Middle frontal gyrus (tissue), 1 donor: ENCODE measurements at regions not wholly inside any gene's neighbourhood (a gene's known extent, or its start where the extent isn't known, plus 50 kb on each side); places are given as distances from the start of the nearest gene placed in this dataset.
"Not testable (repeated sequence)": the region's sequence is repeated elsewhere in the genome, so short reads cannot be mapped to it uniquely, and the experiment has no call there.

Experiments used
- DNase-seq: peaks from one replicate; pipeline ENCODE4 v3.0.0-alpha.2; 2015; ENCODE audit warnings: low spot score; ENCODE audit errors: extremely low spot score

- no peak for DNase-seq
Measured at GRCh38 chr3:159039286-159039685, 237.4 kb downstream of the MFSD1 start.

GRCh38 chr3:159045279-159045885 is 243.5 kb downstream of the MFSD1 start:
- no peak for DNase-seq

- no peak for DNase-seq
Measured at GRCh38 chr3:159047361-159047760, 245.5 kb downstream of the MFSD1 start.

GRCh38 chr3:159052494-159052893 is 250.6 kb downstream of the MFSD1 start:
- not testable (repeated sequence) for DNase-seq

GRCh38 chr3:159057621-159058020 is 255.8 kb downstream of the MFSD1 start:
- no peak for DNase-seq

GRCh38 chr3:159058859-159059258 is 257.0 kb downstream of the MFSD1 start:
- DNase-seq: no peak

- DNase-seq: no peak
Measured at GRCh38 chr3:159059395-159059794, 257.5 kb downstream of the MFSD1 start.

- no peak for DNase-seq
Measured at GRCh38 chr3:159062734-159063410, 261.0 kb downstream of the MFSD1 start.

GRCh38 chr3:159069091-159069490 is 267.2 kb downstream of the MFSD1 start, which contains the start of gene IQCJ:
Gene IQCJ, plus strand, starts transcription at chr3:159069319.
- DNase-seq: no peak

- DNase-seq: no peak
Measured at GRCh38 chr3:159069866-159070425, 268.1 kb downstream of the MFSD1 start.

- DNase-seq: no peak
Measured at GRCh38 chr3:159074756-159075701, 273.2 kb downstream of the MFSD1 start.

GRCh38 chr3:159077860-159078259 is 276.0 kb downstream of the MFSD1 start:
- DNase-seq: no peak

- no peak for DNase-seq
Measured at GRCh38 chr3:159080256-159080655, 278.4 kb downstream of the MFSD1 start.

GRCh38 chr3:159080821-159081220 is 279.0 kb downstream of the MFSD1 start:
- DNase-seq: no peak

- no peak for DNase-seq
Measured at GRCh38 chr3:159082519-159082918, 280.7 kb downstream of the MFSD1 start.

- no peak for DNase-seq
Measured at GRCh38 chr3:159091936-159092335, 290.1 kb downstream of the MFSD1 start.

GRCh38 chr3:159102001-159102400 is 300.1 kb downstream of the MFSD1 start:
- no peak for DNase-seq

- no peak for DNase-seq
Measured at GRCh38 chr3:159112724-159113123, 310.9 kb downstream of the MFSD1 start.

GRCh38 chr3:159113221-159113875 is 311.5 kb downstream of the MFSD1 start:
- no peak for DNase-seq

GRCh38 chr3:159114582-159114981 is 312.7 kb downstream of the MFSD1 start:
- no peak for DNase-seq

GRCh38 chr3:159123877-159124276 is 322.0 kb downstream of the MFSD1 start:
- no peak for DNase-seq
